NOMO-1 treated with dmso at 0.1 percent for 144 hours (cell line): ENCODE measurements at regions not wholly inside any gene's neighbourhood (a gene's known extent, or its start where the extent isn't known, plus 50 kb on each side); places are given as distances from the start of the nearest gene placed in this dataset.

Experiments used
- DNase-seq: peaks from one replicate; lab custom pipeline; 2025; ENCODE audit not compliant: unreplicated experiment; lab: John Stamatoyannopoulos, UW

DNA sequence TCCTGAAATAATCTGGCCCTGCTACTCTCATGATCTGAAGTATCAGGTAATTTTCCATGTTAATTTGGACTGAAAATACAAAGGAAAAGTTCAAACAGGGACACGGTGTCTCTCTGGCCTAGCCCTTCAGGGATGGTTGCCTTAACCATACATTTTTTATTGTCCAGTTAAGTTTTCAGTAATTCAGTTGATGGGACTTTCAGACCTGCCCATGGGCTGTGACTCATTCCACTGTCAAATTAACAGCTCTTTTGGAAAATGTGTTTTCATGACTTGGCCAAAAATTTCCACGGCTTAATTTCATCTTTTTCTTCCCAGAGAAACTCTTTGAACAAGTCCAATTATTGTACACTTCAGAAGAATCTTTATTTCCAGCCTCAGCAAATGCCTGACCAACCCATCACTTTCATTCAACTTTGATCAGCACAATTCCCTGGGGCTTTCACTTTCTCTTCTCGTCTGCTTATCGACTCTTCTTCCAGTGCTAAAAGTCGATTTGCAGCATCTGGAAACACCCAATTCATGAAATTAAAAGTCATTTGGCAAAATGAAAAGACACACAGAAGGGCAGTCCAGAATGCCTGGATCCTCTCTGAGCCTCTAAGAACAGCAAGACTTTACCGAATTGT is 293.9 kb downstream of the RAB28 start:
- no peak for DNase-seq

DNA sequence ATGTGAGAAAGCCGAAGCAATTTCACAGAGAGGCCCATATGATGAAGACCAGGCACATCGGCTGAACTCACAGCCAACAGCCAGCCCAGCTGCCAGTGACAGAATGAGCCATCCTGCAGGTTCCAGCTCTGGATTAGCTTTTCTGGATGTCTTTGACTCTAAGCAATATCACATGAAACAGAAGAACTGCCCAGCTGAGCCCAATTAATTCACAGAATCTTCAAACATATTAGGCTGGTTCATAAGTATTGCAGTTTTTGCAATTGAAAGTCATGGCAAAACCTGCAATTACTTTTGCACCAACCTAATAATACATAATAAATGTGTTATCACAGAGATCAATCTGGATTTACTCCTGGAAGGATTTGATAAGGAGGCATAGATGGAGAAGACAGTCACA is 299.9 kb downstream of the RAB28 start:
- no peak for DNase-seq

- DNase-seq = no peak
These were observed 302.0 kb downstream of the RAB28 start for GRCh38 chr4:13182133-13182532.

GRCh38 chr4:13181681-13182080 is 302.5 kb downstream of the RAB28 start:
- DNase-seq = no peak

GRCh38 chr4:13180701-13181100 is 303.4 kb downstream of the RAB28 start:
- DNase-seq = no peak

DNA sequence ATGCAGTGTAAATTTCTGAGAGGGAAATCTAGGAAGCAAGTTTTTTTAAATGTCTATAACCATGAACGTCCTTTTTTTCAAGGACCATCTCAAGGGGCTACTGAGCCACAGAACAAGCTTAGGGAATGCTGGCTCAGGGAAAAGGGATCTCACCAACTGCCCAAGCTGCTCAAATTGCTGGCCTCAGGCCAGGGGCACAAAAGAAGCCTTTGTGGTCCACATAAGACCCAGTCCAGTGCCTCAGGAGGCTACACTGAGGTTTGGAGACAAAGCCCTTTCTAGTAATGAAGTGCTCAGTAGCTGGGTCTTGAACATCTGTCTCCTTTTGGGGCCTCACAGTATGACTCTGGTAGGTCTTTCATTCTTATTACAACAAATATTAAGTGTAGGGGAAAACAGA is 305.5 kb downstream of the RAB28 start:
- no peak for DNase-seq

DNA sequence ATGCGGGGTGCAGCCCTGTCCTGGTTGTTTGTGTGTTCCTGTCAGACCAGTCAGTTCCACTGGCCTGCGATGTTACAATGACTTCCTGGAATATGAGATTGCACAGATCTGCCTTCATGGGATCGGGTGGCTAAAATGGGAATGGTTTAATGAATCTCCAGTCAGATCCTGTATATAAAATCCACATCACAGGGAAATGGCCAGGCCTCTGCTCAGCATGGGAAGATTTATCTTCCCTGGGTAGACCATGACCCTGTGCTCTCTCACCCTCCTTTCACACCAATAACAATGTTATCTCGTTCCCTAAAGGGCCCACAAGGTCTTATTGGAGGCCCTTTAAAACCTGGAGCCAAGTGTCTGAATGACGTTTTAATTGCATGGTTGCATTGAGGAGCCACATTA is 307.4 kb downstream of the RAB28 start:
- no peak for DNase-seq

- DNase-seq = no peak
These were observed 309.2 kb downstream of the RAB28 start for GRCh38 chr4:13174926-13175325.

DNA sequence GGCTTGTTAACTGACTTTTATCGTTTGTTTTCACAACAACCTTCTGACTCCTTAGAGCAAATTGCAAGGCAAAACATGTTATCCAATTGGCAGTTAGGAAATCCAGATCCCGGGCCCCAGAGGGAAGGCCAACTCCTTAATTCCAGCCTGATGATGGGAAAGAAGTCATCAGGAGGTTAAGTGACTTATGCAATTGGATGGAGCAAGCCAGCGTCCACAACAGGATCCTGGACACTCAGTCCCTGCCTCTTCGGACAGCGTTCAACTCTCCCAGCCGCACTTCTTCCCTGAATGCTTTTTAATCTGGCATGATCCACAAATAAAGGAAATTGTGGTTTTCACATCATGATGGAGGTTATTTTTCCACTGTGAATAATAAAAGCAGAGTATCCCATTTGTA is 310.1 kb downstream of the RAB28 start:
- DNase-seq = no peak

DNA sequence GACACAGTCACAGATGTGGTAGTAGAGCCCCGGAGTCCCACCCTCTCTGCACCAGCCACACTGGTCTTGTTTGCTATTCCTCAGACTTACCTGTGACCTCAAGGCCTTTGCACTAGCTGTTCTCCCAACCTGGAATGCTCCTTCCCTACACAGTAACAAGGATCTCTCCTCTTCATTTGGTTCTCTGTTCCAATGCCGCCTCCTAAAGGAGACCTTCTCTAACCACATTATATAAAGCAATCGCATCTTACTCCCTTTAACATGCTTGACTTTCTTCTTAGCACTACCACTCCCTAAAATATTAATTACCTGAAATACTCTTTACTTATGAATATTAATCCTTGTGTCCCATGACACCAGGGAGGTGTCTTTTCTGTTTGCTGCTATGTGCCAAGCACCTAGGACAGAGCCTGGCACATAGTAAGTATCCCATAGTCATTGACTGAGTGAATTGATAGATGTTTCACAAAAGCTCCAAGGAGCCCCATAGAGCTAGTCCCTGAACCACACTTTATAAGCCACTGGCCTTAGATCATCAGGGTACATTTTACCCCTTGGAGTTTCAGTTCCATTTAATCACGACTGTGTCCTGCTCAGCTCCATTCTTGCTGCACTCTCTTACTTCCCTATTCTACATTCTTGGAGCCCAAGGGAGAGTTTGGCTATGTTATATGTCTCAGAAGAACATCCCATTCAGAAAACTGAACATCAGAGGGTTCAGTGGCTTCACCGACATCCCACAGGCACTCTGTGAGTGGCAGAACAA is 312.7 kb downstream of the RAB28 start:
- DNase-seq = no peak

GRCh38 chr4:13169731-13170525 is 314.2 kb downstream of the RAB28 start:
- DNase-seq = no peak

- DNase-seq = no peak
These were observed 315.8 kb downstream of the RAB28 start for GRCh38 chr4:13168326-13168725.

- no peak for DNase-seq
These were observed 317.9 kb downstream of the RAB28 start for GRCh38 chr4:13166214-13166613.

GRCh38 chr4:13164783-13165331 is 319.3 kb downstream of the RAB28 start:
- no peak for DNase-seq

GRCh38 chr4:13162886-13163285 is 321.3 kb downstream of the RAB28 start:
- DNase-seq = no peak

DNA sequence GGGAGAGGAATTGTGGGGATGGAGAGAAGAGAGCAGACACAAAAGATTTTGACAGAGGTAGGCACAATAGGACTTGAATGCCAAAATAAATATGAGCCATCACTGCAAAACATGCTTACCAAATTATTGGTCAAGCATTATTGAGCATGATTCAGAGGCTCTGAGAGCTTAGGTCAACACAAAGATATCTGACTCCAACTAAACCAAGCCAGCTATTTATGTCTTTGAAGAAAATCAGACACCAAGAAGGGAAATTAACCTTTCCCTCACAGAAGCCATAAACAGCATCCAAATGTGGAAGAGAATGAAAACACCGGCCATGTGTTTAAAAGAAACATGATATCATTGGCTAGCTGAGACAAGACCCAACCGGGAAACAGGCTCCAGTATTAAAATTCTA is 323.2 kb downstream of the RAB28 start:
- DNase-seq = no peak

- DNase-seq = no peak
These were observed 325.0 kb downstream of the RAB28 start for GRCh38 chr4:13159041-13159620.

- DNase-seq = no peak
These were observed 332.9 kb downstream of the RAB28 start for GRCh38 chr4:13151194-13151593.

DNA sequence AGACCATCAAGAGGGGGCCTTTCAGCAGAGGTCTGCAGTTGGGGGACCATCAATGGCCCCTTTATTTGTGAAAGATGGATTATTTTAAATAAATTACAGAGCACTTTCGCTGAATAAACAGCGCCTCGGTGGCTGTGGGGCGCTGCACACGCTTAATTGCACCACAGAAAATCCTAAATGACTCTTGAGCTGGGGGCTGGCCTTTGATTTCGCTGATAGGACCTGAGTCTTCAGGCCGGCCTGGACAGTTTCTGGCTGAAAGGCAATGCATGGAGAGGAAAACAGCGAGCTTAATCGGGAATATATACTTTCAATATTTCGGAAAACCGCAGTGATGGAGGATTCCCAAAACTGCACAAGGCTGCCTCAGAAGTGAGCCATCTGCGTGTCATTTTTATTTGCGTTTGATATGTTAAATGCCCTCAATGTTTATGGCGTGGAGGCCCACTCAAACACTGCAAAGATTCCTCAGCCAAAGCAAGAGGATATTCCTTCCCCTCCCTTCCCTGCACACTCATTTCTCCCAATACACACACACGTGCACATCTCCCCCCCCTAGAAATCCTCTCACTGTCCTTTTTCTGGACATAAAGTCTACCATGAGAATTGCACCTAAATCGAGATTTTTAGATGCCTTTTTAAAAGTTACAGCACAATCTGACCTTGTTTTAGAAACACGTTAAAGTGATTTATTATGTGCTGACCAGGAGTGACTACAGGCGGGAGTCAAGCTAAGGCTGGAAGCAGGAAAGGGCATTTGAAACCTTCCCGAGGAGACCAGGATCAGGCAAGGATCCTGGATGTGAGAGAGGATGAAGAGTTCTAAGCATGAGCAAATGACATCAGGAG is 340.7 kb downstream of the RAB28 start:
- DNase-seq = no peak

- DNase-seq = no peak
These were observed 341.4 kb downstream of the RAB28 start for GRCh38 chr4:13142726-13143125.
